HEK293T (cell line): ENCODE measurements at regions not wholly inside any gene's neighbourhood (a gene's known extent, or its start where the extent isn't known, plus 50 kb on each side); places are given as distances from the start of the nearest gene placed in this dataset.

Source experiments
- CTCF ChIA-PET: fragments of 350-600 bp; formaldehyde crosslinking; extraction: SDS; loops from one replicate; lab custom pipeline; 2021; ENCODE audit warnings: antibody characterized with exemption, inconsistent platforms; lab: Yijun Ruan, JAX
- POLR2A ChIA-PET: fragments of 350-600 bp; formaldehyde crosslinking; extraction: SDS; loops from one replicate; lab custom pipeline; 2020; ENCODE audit warnings: antibody characterized with exemption, inconsistent platforms; lab: Yijun Ruan, JAX
- DNase-seq: peaks from one replicate; pipeline ENCODE4 v3.0.0; 2012; ENCODE audit warnings: mixed read lengths; ENCODE audit errors: extremely low spot score
- ARNT ChIP-seq: fragments of 450-650 bp; IDR thresholded peaks from 2 replicates; pipeline ENCODE4 v1.6.1; 2017; ENCODE audit warnings: mild to moderate bottlenecking
- BHLHE40 ChIP-seq: fragments of 450-650 bp; IDR thresholded peaks from 2 replicates; pipeline ENCODE4 v1.6.1; 2016; ENCODE audit warnings: mild to moderate bottlenecking, moderate library complexity, borderline replicate concordance
- CTBP1 ChIP-seq: fragments of 450-650 bp; IDR thresholded peaks from 2 replicates; pipeline ENCODE4 v1.6.1; 2016; ENCODE audit warnings: borderline replicate concordance
- ELF4 ChIP-seq: fragments of 450-650 bp; IDR thresholded peaks from 2 replicates; pipeline ENCODE4 v1.6.1; 2017; ENCODE audit warnings: antibody characterized with exemption
- FOXA1 ChIP-seq: fragments of 450-650 bp; IDR thresholded peaks from 2 replicates; pipeline ENCODE4 v1.6.1; 2016; ENCODE audit warnings: mild to moderate bottlenecking
- FOXK2 ChIP-seq: fragments of 450-650 bp; IDR thresholded peaks from 2 replicates; pipeline ENCODE4 v1.6.1; 2016; ENCODE audit warnings: mild to moderate bottlenecking
- FOXM1 ChIP-seq: fragments of 450-650 bp; IDR thresholded peaks from 2 replicates; pipeline ENCODE4 v1.6.1; 2017; ENCODE audit warnings: mild to moderate bottlenecking, borderline replicate concordance
- HDGF ChIP-seq: fragments of 450-650 bp; IDR thresholded peaks from 2 replicates; pipeline ENCODE4 v1.6.1; 2017; ENCODE audit warnings: antibody characterized with exemption, borderline replicate concordance
- L3MBTL2 ChIP-seq: fragments of 450-650 bp; conservative IDR thresholded peaks from 2 replicates; pipeline ENCODE4 v1.6.1; 2016; ENCODE audit warnings: mild to moderate bottlenecking
- LEF1 ChIP-seq: fragments of 450-650 bp; IDR thresholded peaks from 2 replicates; pipeline ENCODE4 v1.6.1; 2017; ENCODE audit warnings: mild to moderate bottlenecking, borderline replicate concordance
- NFRKB ChIP-seq: fragments of 450-650 bp; IDR thresholded peaks from 2 replicates; pipeline ENCODE4 v1.6.1; 2016; ENCODE audit warnings: mild to moderate bottlenecking, moderate library complexity
- PKNOX1 ChIP-seq: fragments of 450-650 bp; IDR thresholded peaks from 2 replicates; pipeline ENCODE4 v1.6.1; 2016
- SP1 ChIP-seq: fragments of 450-650 bp; IDR thresholded peaks from 2 replicates; pipeline ENCODE4 v1.6.1; 2017
- SUZ12 ChIP-seq: fragments of 450-650 bp; IDR thresholded peaks from 2 replicates; pipeline ENCODE4 v1.6.1; 2016; ENCODE audit warnings: mild to moderate bottlenecking
- TARDBP ChIP-seq: fragments of 450-650 bp; IDR thresholded peaks from 2 replicates; pipeline ENCODE4 v1.6.1; 2016
- ZNF384 ChIP-seq: fragments of 450-650 bp; IDR thresholded peaks from 2 replicates; pipeline ENCODE4 v1.6.1; 2016

GRCh38 chr17:14826358-14826757 lies 438.8 kb downstream of the PMP22 start:
- DNase-seq: no peak
- CTCF ChIA-PET: no interaction called here
- TF ChIP-seq FOXM1 (no peak), SP1 (no peak), TARDBP (no peak), HDGF (no peak), BHLHE40 (no peak), ARNT (no peak), PKNOX1 (no peak), NFRKB (no peak), ELF4 (no peak), L3MBTL2 (no peak)
- POLR2A ChIA-PET: no interaction called here

- no peak for DNase-seq
- POLR2A ChIA-PET: no interaction called here
- CTCF ChIA-PET: no interaction called here
- no peak for TF ChIP-seq ARNT
- no peak for TF ChIP-seq L3MBTL2
- TF ChIP-seq BHLHE40: no peak
- no peak for TF ChIP-seq SP1
- no peak for TF ChIP-seq ELF4
- TF ChIP-seq ZNF384: no peak
- TF ChIP-seq NFRKB: no peak
- TF ChIP-seq FOXK2: no peak
- TF ChIP-seq LEF1: no peak
- no peak for TF ChIP-seq PKNOX1
- no peak for TF ChIP-seq TARDBP
- TF ChIP-seq FOXA1: no peak
- no peak for TF ChIP-seq CTBP1
- TF ChIP-seq HDGF: no peak
- no peak for TF ChIP-seq FOXM1
- TF ChIP-seq SUZ12: no peak
Observed at GRCh38 chr17:14818469-14818868, 446.7 kb downstream of the PMP22 start.

GRCh38 chr17:14815079-14815478 lies 450.0 kb downstream of the PMP22 start:
- ChIA-PET CTCF (no interaction called here), POLR2A (no interaction called here)

GRCh38 chr17:14813649-14814370 lies 451.3 kb downstream of the PMP22 start:
- TF ChIP-seq HDGF (no peak), ELF4 (no peak), ARNT (no peak), NFRKB (no peak), FOXK2 (no peak), CTBP1 (no peak), SUZ12 (no peak), TARDBP (no peak), PKNOX1 (no peak), FOXA1 (no peak), LEF1 (no peak), L3MBTL2 (no peak)
- peak; percentile 58 for DNase-seq
- ChIA-PET CTCF (no interaction called here), POLR2A (no interaction called here)

More at GRCh38 chr17:14815079-14815478, 450.0 kb downstream of the PMP22 start:
- TF ChIP-seq CTBP1: no peak
- no peak for TF ChIP-seq FOXM1
- no peak for TF ChIP-seq ZNF384
- no peak for TF ChIP-seq SP1
- TF ChIP-seq ELF4: no peak
- TF ChIP-seq FOXA1: no peak
- no peak for TF ChIP-seq NFRKB
- TF ChIP-seq FOXK2: no peak
- DNase-seq: no peak

GRCh38 chr17:14808425-14808824 lies 456.7 kb downstream of the PMP22 start:
- POLR2A ChIA-PET: no interaction called here
- CTCF ChIA-PET: no interaction called here
- no peak for DNase-seq
- TF ChIP-seq ELF4 (no peak), TARDBP (no peak), HDGF (no peak), NFRKB (no peak), FOXM1 (no peak), SUZ12 (no peak), FOXA1 (no peak), ARNT (no peak), FOXK2 (no peak), L3MBTL2 (no peak), BHLHE40 (no peak), CTBP1 (no peak), ZNF384 (no peak), SP1 (no peak), PKNOX1 (no peak), LEF1 (no peak)

GRCh38 chr17:14805348-14805747 lies 459.8 kb downstream of the PMP22 start:
- POLR2A ChIA-PET: no interaction called here
- CTCF ChIA-PET: no interaction called here
- no peak for TF ChIP-seq PKNOX1
- no peak for TF ChIP-seq FOXA1
- TF ChIP-seq NFRKB: no peak
- TF ChIP-seq ARNT: no peak
- no peak for TF ChIP-seq FOXM1
- TF ChIP-seq BHLHE40: no peak
- TF ChIP-seq HDGF: no peak
- no peak for TF ChIP-seq SP1
- TF ChIP-seq LEF1: no peak
- TF ChIP-seq TARDBP: no peak
- TF ChIP-seq ZNF384: no peak
- TF ChIP-seq SUZ12: no peak
- TF ChIP-seq CTBP1: no peak
- no peak for TF ChIP-seq L3MBTL2
- DNase-seq: no peak
